H9 (cell line): ENCODE measurements at regions not wholly inside any gene's neighbourhood (a gene's known extent, or its start where the extent isn't known, plus 50 kb on each side); places are given as distances from the start of the nearest gene placed in this dataset.

Source experiments
- DNase-seq: peaks from one replicate; pipeline ENCODE4 v3.0.0-alpha.2; 2017
- H2AFZ ChIP-seq: one replicate; pipeline ENCODE4 v1.6.1; 2013; ENCODE audit warnings: mild to moderate bottlenecking, low read length, control low read depth, moderate library complexity
- H2AK5ac ChIP-seq: 2 replicates; pipeline ENCODE4 v1.6.1; 2013; ENCODE audit warnings: low read length, control low read depth, mixed read lengths; ENCODE audit not compliant: insufficient read length
- H2BK120ac ChIP-seq: one replicate; pipeline ENCODE4 v1.6.1; 2013; ENCODE audit warnings: low read depth, mild to moderate bottlenecking, low read length, control low read depth, inconsistent platforms; ENCODE audit not compliant: poor library complexity, severe bottlenecking
- H2BK12ac ChIP-seq: 2 replicates; pipeline ENCODE4 v1.6.1; 2013; ENCODE audit warnings: low read length, control low read depth, mixed read lengths, low read depth; ENCODE audit not compliant: insufficient read length
- H2BK15ac ChIP-seq: 2 replicates; pipeline ENCODE4 v1.6.1; 2013; ENCODE audit warnings: low read depth, low read length, control low read depth
- H2BK20ac ChIP-seq: one replicate; pipeline ENCODE4 v1.6.1; 2013; ENCODE audit warnings: low read depth, mild to moderate bottlenecking, low read length, control low read depth, inconsistent platforms; ENCODE audit not compliant: poor library complexity, severe bottlenecking
- H2BK5ac ChIP-seq: 2 replicates; pipeline ENCODE4 v1.6.1; 2013; ENCODE audit warnings: low read length, control low read depth, mixed read lengths; ENCODE audit not compliant: insufficient read length
- H3K14ac ChIP-seq: 2 replicates; pipeline ENCODE4 v1.6.1; 2013; ENCODE audit warnings: low read length, control low read depth; ENCODE audit not compliant: insufficient read depth
- H3K18ac ChIP-seq: 2 replicates; pipeline ENCODE4 v1.6.1; 2013; ENCODE audit warnings: low read depth, mild to moderate bottlenecking, mixed read lengths, low read length, control low read depth; ENCODE audit not compliant: insufficient read length
- H3K23ac ChIP-seq: 2 replicates; pipeline ENCODE4 v1.6.1; 2013; ENCODE audit warnings: low read length, control low read depth, mixed read lengths, low read depth; ENCODE audit not compliant: insufficient read length
- H3K23me2 ChIP-seq: 2 replicates; pipeline ENCODE4 v1.6.1; 2013; ENCODE audit warnings: low read depth, mild to moderate bottlenecking, mixed read lengths, low read length, control low read depth; ENCODE audit not compliant: insufficient read length, poor library complexity, severe bottlenecking
- H3K27ac ChIP-seq: 2 replicates; pipeline ENCODE4 v1.5.1; 2013; ENCODE audit warnings: low read length, control low read depth, mixed read lengths, low read depth; ENCODE audit not compliant: insufficient read length
- H3K27me3 ChIP-seq: 2 replicates; pipeline ENCODE4 v1.6.1; 2013; ENCODE audit warnings: low read length, control low read depth, inconsistent platforms; ENCODE audit not compliant: insufficient read depth
- H3K4ac ChIP-seq: 2 replicates; pipeline ENCODE4 v1.6.1; 2013; ENCODE audit warnings: low read depth, mild to moderate bottlenecking, control low read depth, inconsistent platforms, low read length, moderate library complexity
- H3K4me1 ChIP-seq: 2 replicates; pipeline ENCODE4 v1.6.1; 2013; ENCODE audit warnings: low read length, control low read depth, inconsistent platforms; ENCODE audit not compliant: insufficient read depth
- H3K4me2 ChIP-seq: 2 replicates; pipeline ENCODE4 v1.6.1; 2013; ENCODE audit warnings: low read length, control low read depth, mixed read lengths; ENCODE audit not compliant: insufficient read length, insufficient read depth
- H3K56ac ChIP-seq: 2 replicates; pipeline ENCODE4 v1.6.1; 2013; ENCODE audit warnings: low read depth, mild to moderate bottlenecking, mixed read lengths, low read length, control low read depth; ENCODE audit not compliant: insufficient read length
- H3K79me1 ChIP-seq: 2 replicates; pipeline ENCODE4 v1.6.1; 2013; ENCODE audit warnings: low read depth, mild to moderate bottlenecking, moderate library complexity, low read length, control low read depth, inconsistent platforms; ENCODE audit not compliant: insufficient read depth, poor library complexity, severe bottlenecking
- H3K79me2 ChIP-seq: 2 replicates; pipeline ENCODE4 v1.6.1; 2013; ENCODE audit warnings: low read length, control low read depth, inconsistent platforms; ENCODE audit not compliant: insufficient read depth
- H3K9ac ChIP-seq: 2 replicates; pipeline ENCODE4 v1.6.1; 2013; ENCODE audit warnings: low read length, control low read depth, mixed read lengths; ENCODE audit not compliant: insufficient read length; ENCODE audit errors: extremely low read depth
- H3K9me3 ChIP-seq: one replicate; pipeline ENCODE4 v1.6.1; 2013; ENCODE audit warnings: low read depth, low read length, inconsistent platforms; ENCODE audit not compliant: control insufficient read depth
- H3T11ph ChIP-seq: one replicate; pipeline ENCODE4 v1.6.1; 2013; ENCODE audit warnings: mild to moderate bottlenecking, low read length, control low read depth, inconsistent platforms
- H4K20me1 ChIP-seq: one replicate; pipeline ENCODE4 v1.6.1; 2013; ENCODE audit not compliant: control insufficient read depth, insufficient read length, insufficient read depth
- H4K5ac ChIP-seq: 2 replicates; pipeline ENCODE4 v1.6.1; 2013; ENCODE audit warnings: low read depth, mild to moderate bottlenecking, mixed read lengths, low read length, control low read depth; ENCODE audit not compliant: insufficient read length
- H4K8ac ChIP-seq: replicated peaks from 2 replicates; pipeline ENCODE4 v1.6.1; 2013; ENCODE audit warnings: low read length, control low read depth, mixed read lengths, low read depth; ENCODE audit not compliant: insufficient read length
- H4K91ac ChIP-seq: 2 replicates; pipeline ENCODE4 v1.6.1; 2013; ENCODE audit warnings: low read depth, mild to moderate bottlenecking, moderate library complexity, mixed read lengths, low read length, control low read depth; ENCODE audit not compliant: insufficient read length
- H3K27ac Mint-ChIP-seq, 3 experiments: 2 replicates in 2 of 3; 3 replicates in 1 of 3; pipeline ENCODE4 v1.8.0; 2020 to 2021; ENCODE audit warnings: mixed read lengths in 3 of 3, mild to moderate bottlenecking in 1 of 3, moderate library complexity in 1 of 3
- H3K27me3 Mint-ChIP-seq: 2 replicates; pipeline ENCODE4 v1.8.0; 2021; ENCODE audit warnings: low read depth, mild to moderate bottlenecking, moderate library complexity, mixed read lengths
- H3K36me3 Mint-ChIP-seq, 3 experiments: 2 replicates in 2 of 3; 3 replicates in 1 of 3; pipeline ENCODE4 v1.8.0; 2020 to 2021; ENCODE audit warnings: low read depth in 3 of 3, mixed read lengths in 3 of 3; ENCODE audit not compliant: insufficient read depth in 1 of 3
- H3K4me1 Mint-ChIP-seq, 2 experiments: 2 replicates each; pipeline ENCODE4 v1.8.0; 2020; ENCODE audit warnings: mixed read lengths in 2 of 2
- H3K4me3 Mint-ChIP-seq, 2 experiments: 2 replicates in 1 of 2; 3 replicates in 1 of 2; pipeline ENCODE4 v1.8.0; 2020 to 2021; ENCODE audit warnings: mild to moderate bottlenecking in 2 of 2, mixed read lengths in 2 of 2, moderate library complexity in 1 of 2
- H3K9me3 Mint-ChIP-seq, 2 experiments: 2 replicates in 1 of 2; 3 replicates in 1 of 2; pipeline ENCODE4 v1.8.0; 2020; ENCODE audit warnings: mild to moderate bottlenecking in 2 of 2, mixed read lengths in 2 of 2, moderate library complexity in 1 of 2
- WGBS: extraction: QIAGEN DNeasy Blood & Tissue Kit; methylation state at CpG from one replicate; pipeline ENCODE4 v1.1.7; 2013; ENCODE audit warnings: missing lambda C conversion rate, low lambda C conversion rate, mixed read lengths; ENCODE audit not compliant: insufficient read length; ENCODE audit errors: extremely low coverage; 5-methylcytosine and 5-hydroxymethylcytosine counted together
- TF ChIP-seq, protein P1 (sequence below): fragments of 200-600 bp; sonication (generic); conservative IDR thresholded peaks from 3 replicates; pipeline ENCODE4 v1.8.0; 2021; ENCODE audit warnings: antibody characterized with exemption, mild to moderate bottlenecking

GRCh38 chr18:43888598-43888997, 611.3 kb upstream of the SYT4 start:
- Histone ChIP-seq H3K4me2 (no peak overlapping the region), H3K79me1 (no peaks in the 10 kb centered on the region), H3K23me2 (no peaks in the 10 kb centered on the region), H2BK5ac (no peak overlapping the region), H2BK15ac (no peak overlapping the region), H3K27ac (no peak overlapping the region), H2BK20ac (no peak overlapping the region), H3K4ac (no peak overlapping the region), H3K79me2 (no peaks in the 10 kb centered on the region), H3T11ph (no peak overlapping the region), H2BK12ac (no peak overlapping the region), H3K23ac (no peak overlapping the region), H4K5ac (no peak overlapping the region), H3K27me3 (no peaks in the 10 kb centered on the region), H2AFZ (no peak overlapping the region), H3K56ac (no peak overlapping the region), H3K9ac (no peak overlapping the region), H3K18ac (no peak overlapping the region), H3K4me1 (no peaks in the 10 kb centered on the region; the same call in 1 of the 2 replicates), H4K91ac (no peak overlapping the region), H2AK5ac (no peak overlapping the region), H4K8ac (no peak overlapping the region), H4K20me1 (no peaks in the 10 kb centered on the region), H3K14ac (no peak overlapping the region), H3K9me3 (no peaks in the 10 kb centered on the region), H2BK120ac (no peak overlapping the region)
- no peak for DNase-seq
- Mint-ChIP-seq H3K9me3 (peaks cover 0 to 7% of the 10 kb centered on the region in 2 experiments; a peak in 2 of 5 replicates), H3K4me1 (peaks cover 17 to 20% of the 10 kb centered on the region in 2 experiments), H3K4me3 (no peak overlapping the region), H3K36me3 (peaks cover 0 to 7% (median 2%) of the 10 kb centered on the region in 3 experiments; a peak in 1 of 7 replicates), H3K27ac (no peak overlapping the region), H3K27me3 (no peaks in the 10 kb centered on the region)
- TF ChIP-seq, protein P1, sequence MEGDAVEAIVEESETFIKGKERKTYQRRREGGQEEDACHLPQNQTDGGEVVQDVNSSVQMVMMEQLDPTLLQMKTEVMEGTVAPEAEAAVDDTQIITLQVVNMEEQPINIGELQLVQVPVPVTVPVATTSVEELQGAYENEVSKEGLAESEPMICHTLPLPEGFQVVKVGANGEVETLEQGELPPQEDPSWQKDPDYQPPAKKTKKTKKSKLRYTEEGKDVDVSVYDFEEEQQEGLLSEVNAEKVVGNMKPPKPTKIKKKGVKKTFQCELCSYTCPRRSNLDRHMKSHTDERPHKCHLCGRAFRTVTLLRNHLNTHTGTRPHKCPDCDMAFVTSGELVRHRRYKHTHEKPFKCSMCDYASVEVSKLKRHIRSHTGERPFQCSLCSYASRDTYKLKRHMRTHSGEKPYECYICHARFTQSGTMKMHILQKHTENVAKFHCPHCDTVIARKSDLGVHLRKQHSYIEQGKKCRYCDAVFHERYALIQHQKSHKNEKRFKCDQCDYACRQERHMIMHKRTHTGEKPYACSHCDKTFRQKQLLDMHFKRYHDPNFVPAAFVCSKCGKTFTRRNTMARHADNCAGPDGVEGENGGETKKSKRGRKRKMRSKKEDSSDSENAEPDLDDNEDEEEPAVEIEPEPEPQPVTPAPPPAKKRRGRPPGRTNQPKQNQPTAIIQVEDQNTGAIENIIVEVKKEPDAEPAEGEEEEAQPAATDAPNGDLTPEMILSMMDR, result no peak
- no CpG with 5 or more reads among the region's 3 CpGs for WGBS
